Smooth muscle cell (in vitro differentiated cells): ENCODE measurements at regions not wholly inside any gene's neighbourhood (a gene's known extent, or its start where the extent isn't known, plus 50 kb on each side); places are given as distances from the start of the nearest gene placed in this dataset.
A peak's percentile ranks its signal among the peaks of the same experiment; 100 is the strongest.
"Not testable (repeated sequence)": the region's sequence is repeated elsewhere in the genome, so short reads cannot be mapped to it uniquely, and the experiment has no call there.

Experiments
- DNase-seq: peaks from one replicate; lab custom pipeline; 2025; ENCODE audit not compliant: unreplicated experiment; lab: John Stamatoyannopoulos, UW
- H2AFZ ChIP-seq: fragments of 200-600 bp; sonication (generic); 2 replicates; pipeline ENCODE4 v1.6.0; 2016; ENCODE audit warnings: antibody characterized with exemption, low read depth, mild to moderate bottlenecking
- H3F3A ChIP-seq: fragments of 200-600 bp; sonication (generic); 2 replicates; pipeline ENCODE4 v1.6.0; 2017; ENCODE audit warnings: antibody characterized with exemption, low read depth
- H3K27ac ChIP-seq: fragments of 200-600 bp; sonication (generic); 2 replicates; pipeline ENCODE4 v1.5.1; 2016; ENCODE audit warnings: low read depth, mild to moderate bottlenecking
- H3K27me3 ChIP-seq: fragments of 200-600 bp; sonication (generic); 2 replicates; pipeline ENCODE4 v1.6.1; 2016; ENCODE audit warnings: low read depth, mild to moderate bottlenecking
- H3K36me3 ChIP-seq: fragments of 200-600 bp; sonication (generic); 2 replicates; pipeline ENCODE4 v1.5.1; 2016; ENCODE audit warnings: low read depth
- H3K4me1 ChIP-seq: fragments of 200-600 bp; sonication (generic); 2 replicates; pipeline ENCODE4 v1.5.1; 2016; ENCODE audit warnings: low read depth
- H3K4me2 ChIP-seq: fragments of 200-600 bp; sonication (generic); 2 replicates; pipeline ENCODE4 v1.6.0; 2016; ENCODE audit warnings: mild to moderate bottlenecking
- H3K4me3 ChIP-seq: fragments of 200-600 bp; sonication (generic); 2 replicates; pipeline ENCODE4 v1.5.1; 2016; ENCODE audit warnings: mild to moderate bottlenecking
- H3K79me2 ChIP-seq: fragments of 200-600 bp; sonication (generic); 2 replicates; pipeline ENCODE4 v1.6.0; 2016; ENCODE audit warnings: low read depth, mild to moderate bottlenecking
- H3K9ac ChIP-seq: fragments of 200-600 bp; sonication (generic); 2 replicates; pipeline ENCODE4 v1.6.0; 2016; ENCODE audit warnings: low read depth
- H3K9me3 ChIP-seq: fragments of 200-600 bp; sonication (generic); replicated peaks from 2 replicates; pipeline ENCODE4 v1.5.1; 2016; ENCODE audit warnings: low read depth
- H4K20me1 ChIP-seq: fragments of 200-600 bp; sonication (generic); 2 replicates; pipeline ENCODE4 v1.6.0; 2016; ENCODE audit warnings: low read depth
- CTCF ChIP-seq: fragments of 200-600 bp; sonication (generic); IDR thresholded peaks from 2 replicates; pipeline ENCODE4 v1.5.1; 2017; ENCODE audit warnings: borderline replicate concordance, mild to moderate bottlenecking, antibody characterized with exemption; ENCODE audit not compliant: insufficient read depth, poor library complexity, severe bottlenecking
- WGBS: methylation state at CpG from one replicate; pipeline ENCODE4 v1.1.7; 2016; ENCODE audit warnings: low lambda C conversion rate; 5-methylcytosine and 5-hydroxymethylcytosine counted together

- Histone ChIP-seq H3F3A (no peaks in the 10 kb centered on the region), H3K27ac (no peak overlapping the region), H3K4me1 (no peaks in the 10 kb centered on the region), H3K36me3 (no peaks in the 10 kb centered on the region), H2AFZ (no peak overlapping the region), H3K4me2 (no peak overlapping the region), H4K20me1 (no peaks in the 10 kb centered on the region), H3K27me3 (no peaks in the 10 kb centered on the region), H3K79me2 (no peaks in the 10 kb centered on the region), H3K9ac (no peak overlapping the region), H3K4me3 (no peak overlapping the region), H3K9me3 (no peaks in the 10 kb centered on the region)
- no peak for TF ChIP-seq CTCF
- whole genome bisulfite sequencing: 34% methylated on average over 4 of the region's 4 CpGs
- DNase-seq: no peak
Observed at GRCh38 chr13:70755456-70755855, 647.2 kb upstream of the KLHL1 start.

- Histone ChIP-seq H3K27me3 (no peaks in the 10 kb centered on the region), H3K9ac (no peak overlapping the region), H2AFZ (no peak overlapping the region), H3K4me2 (peak overlapping the region; percentile 30), H4K20me1 (no peaks in the 10 kb centered on the region), H3K9me3 (no peaks in the 10 kb centered on the region), H3F3A (no peaks in the 10 kb centered on the region), H3K27ac (no peak overlapping the region), H3K4me3 (no peak overlapping the region), H3K4me1 (peaks cover 5% of the 10 kb centered on the region), H3K79me2 (no peaks in the 10 kb centered on the region), H3K36me3 (no peaks in the 10 kb centered on the region)
- DNase-seq: no peak
- TF ChIP-seq CTCF: no peak
Observed at GRCh38 chr13:70747262-70747661, 639.0 kb upstream of the KLHL1 start.

- H3K79me2 ChIP-seq, H3K27me3 ChIP-seq, H3K27ac ChIP-seq, H3F3A ChIP-seq, H3K36me3 ChIP-seq, H3K9ac ChIP-seq, H3K4me1 ChIP-seq, H3K9me3 ChIP-seq, DNase-seq, H4K20me1 ChIP-seq, H2AFZ ChIP-seq, H3K4me3 ChIP-seq: not testable (repeated sequence)
- WGBS: 99% methylated on average over 6 of the region's 6 CpGs
- peak overlapping the region; percentile 30 for H3K4me2 ChIP-seq
Observed at GRCh38 chr13:70746469-70746868, 638.2 kb upstream of the KLHL1 start.

GRCh38 chr13:70736622-70737317 is 628.5 kb upstream of the KLHL1 start:
- no peaks in the 10 kb centered on the region for H3K36me3 ChIP-seq
- no peak overlapping the region for H3K9ac ChIP-seq
- no peak for DNase-seq
- H3K79me2 ChIP-seq: no peaks in the 10 kb centered on the region
- WGBS: 74% methylated on average over 1 of the region's 1 CpG
- TF ChIP-seq CTCF: no peak
- H3K27me3 ChIP-seq: no peaks in the 10 kb centered on the region
- no peaks in the 10 kb centered on the region for H4K20me1 ChIP-seq
- H3K4me2 ChIP-seq: no peak overlapping the region
- H3K27ac ChIP-seq: no peak overlapping the region
- no peaks in the 10 kb centered on the region for H3K9me3 ChIP-seq
- H3K4me1 ChIP-seq: no peaks in the 10 kb centered on the region
- no peak overlapping the region for H3K4me3 ChIP-seq
- H3F3A ChIP-seq: no peaks in the 10 kb centered on the region
- no peak overlapping the region for H2AFZ ChIP-seq
